Glutamatergic neuron (in vitro differentiated cells): ENCODE measurements at regions not wholly inside any gene's neighbourhood (a gene's known extent, or its start where the extent isn't known, plus 50 kb on each side); places are given as distances from the start of the nearest gene placed in this dataset.
"Not testable (repeated sequence)": the region's sequence is repeated elsewhere in the genome, so short reads cannot be mapped to it uniquely, and the experiment has no call there.

Experiments used
- DNase-seq: peaks from one replicate; pipeline ENCODE4 v3.0.0; 2022
- H3K27ac Mint-ChIP-seq: one replicate; pipeline ENCODE4 v1.8.0; 2020; ENCODE audit warnings: mild to moderate bottlenecking, mixed read lengths, inconsistent platforms; ENCODE audit not compliant: unreplicated experiment
- H3K27me3 Mint-ChIP-seq: one replicate; pipeline ENCODE4 v1.8.0; 2020; ENCODE audit warnings: mild to moderate bottlenecking, moderate library complexity, mixed read lengths, inconsistent platforms; ENCODE audit not compliant: unreplicated experiment
- H3K36me3 Mint-ChIP-seq: one replicate; pipeline ENCODE4 v1.8.0; 2020; ENCODE audit warnings: mild to moderate bottlenecking, mixed read lengths, inconsistent platforms; ENCODE audit not compliant: unreplicated experiment
- H3K4me1 Mint-ChIP-seq: one replicate; pipeline ENCODE4 v1.8.0; 2020; ENCODE audit warnings: mild to moderate bottlenecking, low read depth, mixed read lengths, inconsistent platforms; ENCODE audit not compliant: unreplicated experiment
- H3K4me3 Mint-ChIP-seq: one replicate; pipeline ENCODE4 v1.8.0; 2020; ENCODE audit warnings: mild to moderate bottlenecking, mixed read lengths, inconsistent platforms; ENCODE audit not compliant: unreplicated experiment
- H3K9me3 Mint-ChIP-seq: one replicate; pipeline ENCODE4 v1.8.0; 2020; ENCODE audit warnings: mild to moderate bottlenecking, moderate library complexity, mixed read lengths, inconsistent platforms; ENCODE audit not compliant: unreplicated experiment
- CTCF ChIP-seq: fragments of 200-600 bp; sonication (generic); IDR thresholded peaks from one replicate; pipeline ENCODE4 v1.5.0; 2021; ENCODE audit not compliant: partially characterized antibody, unreplicated experiment

GRCh38 chr15:66993874-66994696, 71.3 kb upstream of the SMAD3 start:
- H3K27me3 Mint-ChIP-seq, result no peaks in the 10 kb centered on the region
- no peak overlapping the region for H3K27ac Mint-ChIP-seq
- H3K9me3 Mint-ChIP-seq, result no peaks in the 10 kb centered on the region
- H3K4me3 Mint-ChIP-seq, result no peak overlapping the region
- DNase-seq, result no peak
- TF ChIP-seq CTCF, result no peak
- no peaks in the 10 kb centered on the region for H3K4me1 Mint-ChIP-seq
- peaks cover 11% of the 10 kb centered on the region for H3K36me3 Mint-ChIP-seq

GRCh38 chr15:66994927-66995656, 70.3 kb upstream of the SMAD3 start:
- H3K27me3 Mint-ChIP-seq, result no peaks in the 10 kb centered on the region
- TF ChIP-seq CTCF, result no peak
- H3K9me3 Mint-ChIP-seq, result no peaks in the 10 kb centered on the region
- H3K4me3 Mint-ChIP-seq, result no peak overlapping the region
- peaks cover 3% of the 10 kb centered on the region for H3K36me3 Mint-ChIP-seq
- no peak overlapping the region for H3K27ac Mint-ChIP-seq
- H3K4me1 Mint-ChIP-seq, result no peaks in the 10 kb centered on the region
- no peak for DNase-seq

GRCh38 chr15:66996094-66996493, 69.3 kb upstream of the SMAD3 start:
- Mint-ChIP-seq H3K4me1 (no peaks in the 10 kb centered on the region), H3K36me3 (peaks cover 3% of the 10 kb centered on the region)

GRCh38 chr15:66997212-66997611, 68.2 kb upstream of the SMAD3 start:
- no peaks in the 10 kb centered on the region for H3K9me3 Mint-ChIP-seq
- peaks cover 1% of the 10 kb centered on the region for H3K27me3 Mint-ChIP-seq
- no peak for DNase-seq
- H3K27ac Mint-ChIP-seq, result no peak overlapping the region
- H3K4me1 Mint-ChIP-seq, result no peaks in the 10 kb centered on the region
- TF ChIP-seq CTCF, result no peak
- no peak overlapping the region for H3K4me3 Mint-ChIP-seq
- H3K36me3 Mint-ChIP-seq, result peaks cover 3% of the 10 kb centered on the region

More at GRCh38 chr15:66996094-66996493, 69.3 kb upstream of the SMAD3 start:
- Mint-ChIP-seq H3K4me3 (no peak overlapping the region), H3K9me3 (no peaks in the 10 kb centered on the region), H3K27me3 (peaks cover 1% of the 10 kb centered on the region), H3K27ac (no peak overlapping the region)
- no peak for DNase-seq
- TF ChIP-seq CTCF, result no peak

GRCh38 chr15:66998234-66998633, 67.2 kb upstream of the SMAD3 start:
- H3K27me3 Mint-ChIP-seq, H3K4me3 Mint-ChIP-seq, H3K27ac Mint-ChIP-seq, H3K4me1 Mint-ChIP-seq, H3K36me3 Mint-ChIP-seq, DNase-seq, H3K9me3 Mint-ChIP-seq: not testable (repeated sequence)
